K562 (cell line): ENCODE measurements at regions not wholly inside any gene's neighbourhood (a gene's known extent, or its start where the extent isn't known, plus 50 kb on each side); places are given as distances from the start of the nearest gene placed in this dataset.

ENCODE experiments used
- NFE2L1 ChIP-seq: fragments of 450-650 bp; IDR thresholded peaks from 2 replicates; pipeline ENCODE4 v1.6.1; 2016; ENCODE audit warnings: missing genetic modification characterization, low read depth, mild to moderate bottlenecking, missing compliant biosample characterization, moderate library complexity, borderline replicate concordance
- POLR2A ChIP-seq: fragments of 450-650 bp; conservative IDR thresholded peaks from 2 replicates; pipeline ENCODE4 v1.6.1; 2016

DNA sequence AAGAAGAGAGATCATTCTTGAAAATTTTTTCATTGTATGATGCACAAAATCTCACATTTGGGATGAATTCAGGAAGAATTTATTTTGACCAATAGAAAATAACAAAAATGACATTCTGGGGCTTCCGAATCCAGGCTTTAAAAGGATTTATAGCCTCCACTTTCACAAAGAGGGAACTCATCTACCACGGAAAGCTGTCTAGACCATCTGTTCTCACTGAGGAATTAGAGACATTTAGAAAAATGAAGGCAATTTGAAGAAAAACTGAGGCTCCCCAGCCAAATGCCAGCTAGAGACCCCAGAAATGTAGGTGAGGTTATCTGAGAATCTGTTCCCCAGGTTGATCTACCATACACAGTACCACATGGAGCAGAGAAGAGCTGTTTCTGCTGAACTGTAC lies 464.3 kb downstream of the TMA16 start:
- no peak for TF ChIP-seq NFE2L1 (tag)
- no peak for TF ChIP-seq POLR2A
